OCI-LY7 (cell line): ENCODE measurements at regions not wholly inside any gene's neighbourhood (a gene's known extent, or its start where the extent isn't known, plus 50 kb on each side); places are given as distances from the start of the nearest gene placed in this dataset.

Source experiments
- EZH2phosphoT487 ChIP-seq: fragments of 200-600 bp; sonication (generic); IDR thresholded peaks from 2 replicates; pipeline ENCODE4 v1.6.1; 2018; ENCODE audit warnings: low read depth, borderline replicate concordance, mild to moderate bottlenecking, mixed run types, antibody characterized with exemption, low read length, moderate library complexity, mixed read lengths
- TF ChIP-seq, protein P1 (sequence below): fragments of 200-600 bp; sonication (generic); conservative IDR thresholded peaks from 2 replicates; pipeline ENCODE4 v1.5.1; 2014; ENCODE audit warnings: mild to moderate bottlenecking, antibody characterized with exemption, low read length, moderate library complexity, mixed read lengths

DNA sequence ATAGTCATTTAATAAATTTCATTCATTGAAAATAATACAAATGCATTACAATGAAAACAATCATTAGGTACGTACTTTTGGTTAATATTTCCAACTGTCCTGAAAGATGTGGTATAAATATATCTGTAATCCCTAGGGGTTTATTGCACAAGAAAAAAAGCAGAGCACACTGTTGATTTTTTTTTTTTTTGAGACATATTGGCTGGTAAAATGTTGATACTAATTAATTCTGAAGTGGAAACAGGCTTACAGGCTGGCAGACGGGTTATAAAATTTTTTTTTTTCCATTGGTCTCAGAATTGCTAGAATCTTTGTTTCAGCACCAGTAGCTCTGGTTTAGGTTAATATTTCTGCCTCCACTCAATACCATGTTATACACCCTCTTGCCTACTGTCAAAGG is 193.6 kb downstream of the MAP2K6 start:
- TF ChIP-seq, protein P1, sequence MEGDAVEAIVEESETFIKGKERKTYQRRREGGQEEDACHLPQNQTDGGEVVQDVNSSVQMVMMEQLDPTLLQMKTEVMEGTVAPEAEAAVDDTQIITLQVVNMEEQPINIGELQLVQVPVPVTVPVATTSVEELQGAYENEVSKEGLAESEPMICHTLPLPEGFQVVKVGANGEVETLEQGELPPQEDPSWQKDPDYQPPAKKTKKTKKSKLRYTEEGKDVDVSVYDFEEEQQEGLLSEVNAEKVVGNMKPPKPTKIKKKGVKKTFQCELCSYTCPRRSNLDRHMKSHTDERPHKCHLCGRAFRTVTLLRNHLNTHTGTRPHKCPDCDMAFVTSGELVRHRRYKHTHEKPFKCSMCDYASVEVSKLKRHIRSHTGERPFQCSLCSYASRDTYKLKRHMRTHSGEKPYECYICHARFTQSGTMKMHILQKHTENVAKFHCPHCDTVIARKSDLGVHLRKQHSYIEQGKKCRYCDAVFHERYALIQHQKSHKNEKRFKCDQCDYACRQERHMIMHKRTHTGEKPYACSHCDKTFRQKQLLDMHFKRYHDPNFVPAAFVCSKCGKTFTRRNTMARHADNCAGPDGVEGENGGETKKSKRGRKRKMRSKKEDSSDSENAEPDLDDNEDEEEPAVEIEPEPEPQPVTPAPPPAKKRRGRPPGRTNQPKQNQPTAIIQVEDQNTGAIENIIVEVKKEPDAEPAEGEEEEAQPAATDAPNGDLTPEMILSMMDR = no peak
- no peak for TF ChIP-seq EZH2phosphoT487
